Mesendoderm (in vitro differentiated cells): ENCODE measurements at regions not wholly inside any gene's neighbourhood (a gene's known extent, or its start where the extent isn't known, plus 50 kb on each side); places are given as distances from the start of the nearest gene placed in this dataset.
A peak's percentile ranks its signal among the peaks of the same experiment; 100 is the strongest.

ENCODE experiments used
- DNase-seq: peaks from one replicate; pipeline ENCODE4 v3.0.0; 2013
- H2AK5ac ChIP-seq: 2 replicates; pipeline ENCODE4 v1.6.1; 2013; ENCODE audit warnings: low read length, inconsistent platforms
- H2BK120ac ChIP-seq: 2 replicates; pipeline ENCODE4 v1.6.1; 2013; ENCODE audit warnings: low read depth, mild to moderate bottlenecking, low read length, moderate library complexity, mixed read lengths
- H2BK15ac ChIP-seq: replicated peaks from 2 replicates; pipeline ENCODE4 v1.6.1; 2013; ENCODE audit warnings: low read depth, mild to moderate bottlenecking, moderate library complexity
- H2BK5ac ChIP-seq: 2 replicates; pipeline ENCODE4 v1.6.1; 2013; ENCODE audit warnings: low read length, inconsistent platforms
- H3K18ac ChIP-seq: 2 replicates; pipeline ENCODE4 v1.6.1; 2013; ENCODE audit warnings: mild to moderate bottlenecking, low read length, mixed read lengths
- H3K23ac ChIP-seq: one replicate; pipeline ENCODE4 v1.6.1; 2013; ENCODE audit warnings: low read length
- H3K27ac ChIP-seq: 2 replicates; pipeline ENCODE4 v1.5.1; 2013; ENCODE audit warnings: low read depth, mild to moderate bottlenecking, inconsistent platforms, low read length, moderate library complexity
- H3K27me3 ChIP-seq: 2 replicates; pipeline ENCODE4 v1.6.1; 2013; ENCODE audit warnings: low read length, control low read depth, mild to moderate bottlenecking, inconsistent platforms; ENCODE audit not compliant: insufficient read depth, poor library complexity
- H3K36me3 ChIP-seq: 2 replicates; pipeline ENCODE4 v1.6.1; 2013; ENCODE audit warnings: low read length, inconsistent platforms; ENCODE audit not compliant: control insufficient read depth, insufficient read depth
- H3K4ac ChIP-seq: one replicate; pipeline ENCODE4 v1.6.1; 2013; ENCODE audit warnings: low read depth, mild to moderate bottlenecking, low read length, moderate library complexity
- H3K4me1 ChIP-seq: 2 replicates; pipeline ENCODE4 v1.6.1; 2013; ENCODE audit warnings: low read depth, low read length, inconsistent platforms; ENCODE audit not compliant: control insufficient read depth
- H3K4me2 ChIP-seq: 2 replicates; pipeline ENCODE4 v1.6.1; 2013; ENCODE audit warnings: low read length
- H3K4me3 ChIP-seq: 2 replicates; pipeline ENCODE4 v1.5.1; 2013; ENCODE audit warnings: mild to moderate bottlenecking, low read length
- H3K56ac ChIP-seq: one replicate; pipeline ENCODE4 v1.6.1; 2013; ENCODE audit warnings: low read length
- H3K79me1 ChIP-seq: 2 replicates; pipeline ENCODE4 v1.6.1; 2013; ENCODE audit warnings: low read length, inconsistent platforms
- H3K79me2 ChIP-seq: 2 replicates; pipeline ENCODE4 v1.6.1; 2013; ENCODE audit warnings: mild to moderate bottlenecking, low read length; ENCODE audit not compliant: control insufficient read depth, insufficient read depth
- H3K9ac ChIP-seq: 2 replicates; pipeline ENCODE4 v1.6.1; 2013; ENCODE audit warnings: low read length, inconsistent platforms
- H4K5ac ChIP-seq: one replicate; pipeline ENCODE4 v1.6.1; 2013; ENCODE audit warnings: low read length
- H4K8ac ChIP-seq: one replicate; pipeline ENCODE4 v1.6.1; 2013; ENCODE audit warnings: low read depth, mild to moderate bottlenecking, control low read depth, low read length, moderate library complexity
- WGBS: extraction: QIAGEN DNeasy Blood & Tissue Kit; methylation state at CpG from one replicate; pipeline ENCODE4 v1.1.7; 2013; ENCODE audit warnings: low lambda C conversion rate, missing lambda C conversion rate; ENCODE audit not compliant: insufficient coverage; ENCODE audit errors: extremely low coverage; 5-methylcytosine and 5-hydroxymethylcytosine counted together

DNA sequence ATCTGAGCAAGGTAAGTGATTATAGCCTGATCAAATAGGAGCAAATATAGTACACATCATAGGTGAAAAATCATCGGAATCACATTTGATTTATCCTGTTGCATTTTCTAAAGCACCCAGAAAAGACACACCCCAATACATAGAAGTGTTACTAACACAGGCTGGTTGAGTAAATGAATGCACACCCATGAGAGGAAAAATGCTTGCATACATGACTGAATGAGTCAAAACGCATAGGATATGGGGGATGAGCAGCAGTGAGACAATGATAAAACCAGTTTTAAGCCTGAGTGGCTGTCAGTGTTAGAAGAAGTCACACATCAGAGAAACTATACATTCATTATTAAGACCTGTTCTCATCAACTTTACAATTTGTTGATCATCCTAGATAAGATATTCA lies 449.6 kb upstream of the CDH20 start:
- H3K79me2 ChIP-seq = no peaks in the 10 kb centered on the region
- WGBS = no CpG with 5 or more reads among the region's 2 CpGs
- H3K56ac ChIP-seq = no peak overlapping the region
- H3K79me1 ChIP-seq = no peaks in the 10 kb centered on the region
- peaks cover 2% of the 10 kb centered on the region for H3K4me1 ChIP-seq
- no peak overlapping the region for H3K23ac ChIP-seq
- H4K8ac ChIP-seq = no peak overlapping the region
- H3K18ac ChIP-seq = no peak overlapping the region
- no peaks in the 10 kb centered on the region for H3K27me3 ChIP-seq
- H3K9ac ChIP-seq = no peak overlapping the region
- no peak overlapping the region for H3K4ac ChIP-seq
- H2BK120ac ChIP-seq = no peak overlapping the region
- no peak overlapping the region for H4K5ac ChIP-seq
- H2AK5ac ChIP-seq = no peak overlapping the region
- no peak overlapping the region for H2BK5ac ChIP-seq
- DNase-seq = no peak
- H2BK15ac ChIP-seq = no peak overlapping the region
- H3K4me2 ChIP-seq = no peak overlapping the region
- no peak overlapping the region for H3K4me3 ChIP-seq
- H3K36me3 ChIP-seq = no peaks in the 10 kb centered on the region
- H3K27ac ChIP-seq = no peak overlapping the region

DNA sequence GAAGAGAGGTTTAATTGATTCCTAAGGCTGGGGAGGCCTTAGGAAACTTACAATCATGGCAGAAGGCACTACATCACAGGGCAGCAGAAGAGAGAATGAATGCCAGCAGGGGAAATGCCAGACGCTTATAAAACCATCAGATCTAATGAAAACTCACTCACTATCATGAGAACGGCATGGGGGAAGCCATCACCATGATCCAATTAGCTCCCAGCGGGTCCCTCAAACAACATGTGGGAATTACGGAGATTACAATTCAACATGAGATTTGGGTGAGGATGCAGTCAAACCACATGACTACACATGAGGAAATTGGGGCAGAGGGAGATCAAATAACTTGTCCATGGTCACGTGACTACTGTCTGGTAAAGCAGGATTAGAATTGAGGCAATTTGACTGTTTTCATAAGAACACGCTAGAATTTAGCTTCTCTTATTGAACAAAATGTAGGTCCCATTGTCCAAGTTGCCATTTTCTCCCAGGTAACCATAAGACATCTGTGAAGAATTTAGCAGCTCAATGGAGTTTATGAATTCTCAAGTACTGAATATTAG lies 445.1 kb upstream of the CDH20 start:
- Histone ChIP-seq H3K56ac (no peak overlapping the region), H4K8ac (no peak overlapping the region), H3K27ac (no peak overlapping the region), H3K4me1 (peaks cover 2% of the 10 kb centered on the region), H3K79me2 (no peaks in the 10 kb centered on the region), H3K9ac (no peak overlapping the region), H3K36me3 (no peaks in the 10 kb centered on the region), H3K23ac (no peak overlapping the region), H4K5ac (no peak overlapping the region), H3K79me1 (no peaks in the 10 kb centered on the region), H3K27me3 (no peaks in the 10 kb centered on the region), H3K4me3 (no peak overlapping the region), H2BK5ac (no peak overlapping the region), H3K4me2 (no peak overlapping the region), H2BK120ac (no peak overlapping the region), H2BK15ac (no peak overlapping the region), H3K18ac (no peak overlapping the region), H2AK5ac (no peak overlapping the region), H3K4ac (no peak overlapping the region)
- WGBS = no CpG with 5 or more reads among the region's 6 CpGs
- peak; percentile 64 for DNase-seq

DNA sequence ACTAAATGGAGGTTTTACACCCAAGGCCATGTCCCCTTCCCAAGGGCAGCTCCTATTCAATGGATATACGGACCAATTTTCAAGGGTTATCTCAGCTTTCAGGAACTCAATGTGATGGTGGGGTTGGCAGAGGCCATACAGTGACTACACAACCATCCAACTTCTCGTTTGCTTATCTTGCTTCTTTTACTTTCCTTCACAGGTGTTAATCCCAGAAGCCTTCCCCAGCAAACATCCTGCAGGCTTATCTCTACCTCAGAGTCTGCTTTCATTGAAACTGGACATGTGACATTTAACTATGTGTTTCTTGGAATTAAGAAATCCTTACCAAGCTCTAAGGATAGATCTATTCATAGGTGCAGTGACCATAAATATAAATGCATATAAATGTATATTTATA lies 443.8 kb upstream of the CDH20 start:
- no peak overlapping the region for H3K18ac ChIP-seq
- H3K23ac ChIP-seq = no peak overlapping the region
- H3K4me1 ChIP-seq = peaks cover 2% of the 10 kb centered on the region
- H3K79me1 ChIP-seq = no peaks in the 10 kb centered on the region
- H3K4me3 ChIP-seq = no peak overlapping the region
- no peak overlapping the region for H2BK120ac ChIP-seq
- H3K36me3 ChIP-seq = no peaks in the 10 kb centered on the region
- peak; percentile 54 for DNase-seq
- no peak overlapping the region for H4K5ac ChIP-seq
- H3K4ac ChIP-seq = no peak overlapping the region
- H4K8ac ChIP-seq = no peak overlapping the region
- H2BK5ac ChIP-seq = no peak overlapping the region
- H3K79me2 ChIP-seq = no peaks in the 10 kb centered on the region
- no peak overlapping the region for H3K9ac ChIP-seq
- H2AK5ac ChIP-seq = no peak overlapping the region
- no peak overlapping the region for H3K4me2 ChIP-seq
- no peak overlapping the region for H3K27ac ChIP-seq
- no peaks in the 10 kb centered on the region for H3K27me3 ChIP-seq
- H2BK15ac ChIP-seq = no peak overlapping the region
- no peak overlapping the region for H3K56ac ChIP-seq
- no CpG with 5 or more reads among the region's 2 CpGs for WGBS

DNA sequence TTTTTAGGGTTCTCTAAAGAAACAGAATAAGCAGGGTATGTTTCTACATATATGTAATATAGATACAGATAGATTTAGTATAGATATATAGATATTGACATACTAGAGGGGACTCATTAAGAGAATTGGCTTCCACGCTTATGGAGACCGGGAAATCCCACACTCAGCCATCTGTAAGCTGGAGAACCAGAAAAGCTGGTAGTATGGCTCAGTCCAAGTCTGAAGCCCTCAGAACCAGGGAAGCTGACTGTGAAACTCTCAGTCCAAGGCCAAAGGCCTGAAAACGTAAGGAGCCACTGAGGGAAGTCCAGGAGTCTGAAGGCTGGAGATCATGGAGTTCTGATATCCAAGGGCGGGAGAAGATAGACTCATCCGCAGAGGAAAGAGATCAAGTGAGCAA lies 441.3 kb upstream of the CDH20 start:
- no peak overlapping the region for H2BK15ac ChIP-seq
- no peak for DNase-seq
- WGBS = no CpG with 5 or more reads among the region's 5 CpGs
- no peaks in the 10 kb centered on the region for H3K79me1 ChIP-seq
- H2BK5ac ChIP-seq = no peak overlapping the region
- no peak overlapping the region for H3K4me3 ChIP-seq
- no peaks in the 10 kb centered on the region for H3K79me2 ChIP-seq
- no peak overlapping the region for H3K18ac ChIP-seq
- no peak overlapping the region for H3K4me2 ChIP-seq
- H3K4me1 ChIP-seq = peaks cover 2% of the 10 kb centered on the region
- no peaks in the 10 kb centered on the region for H3K27me3 ChIP-seq
- no peak overlapping the region for H2BK120ac ChIP-seq
- H4K8ac ChIP-seq = no peak overlapping the region
- H2AK5ac ChIP-seq = no peak overlapping the region
- no peak overlapping the region for H3K27ac ChIP-seq
- no peak overlapping the region for H4K5ac ChIP-seq
- H3K56ac ChIP-seq = no peak overlapping the region
- H3K36me3 ChIP-seq = no peaks in the 10 kb centered on the region
- H3K23ac ChIP-seq = no peak overlapping the region
- H3K9ac ChIP-seq = no peak overlapping the region
- no peak overlapping the region for H3K4ac ChIP-seq

DNA sequence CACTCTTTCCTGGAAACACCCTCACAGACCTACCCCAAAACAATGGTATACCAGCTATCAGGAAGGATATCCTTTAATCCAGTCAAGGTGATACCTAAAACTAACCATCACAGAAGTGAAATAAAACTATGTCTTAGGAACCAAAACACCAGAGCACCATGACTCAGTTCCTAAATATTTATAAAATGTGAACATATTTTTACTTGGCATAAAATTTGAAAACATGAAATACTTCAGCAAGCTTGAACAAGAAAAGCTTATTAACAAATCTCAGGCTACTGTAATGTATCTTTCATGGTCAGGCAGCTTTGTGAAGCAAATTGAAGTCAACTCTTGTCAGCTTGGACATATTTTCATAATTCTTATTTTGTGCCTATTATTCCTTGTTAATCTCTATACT lies 440.8 kb upstream of the CDH20 start:
- H3K36me3 ChIP-seq = no peaks in the 10 kb centered on the region
- H3K4me1 ChIP-seq = peaks cover 2% of the 10 kb centered on the region
- no peak overlapping the region for H4K5ac ChIP-seq
- H3K56ac ChIP-seq = no peak overlapping the region
- no peak overlapping the region for H2AK5ac ChIP-seq
- no peak overlapping the region for H3K27ac ChIP-seq
- no peak for DNase-seq
- no peaks in the 10 kb centered on the region for H3K79me1 ChIP-seq
- no peak overlapping the region for H4K8ac ChIP-seq
- H2BK120ac ChIP-seq = no peak overlapping the region
- no peak overlapping the region for H3K4me2 ChIP-seq
- H3K4ac ChIP-seq = no peak overlapping the region
- no peaks in the 10 kb centered on the region for H3K27me3 ChIP-seq
- H2BK15ac ChIP-seq = no peak overlapping the region
- H3K18ac ChIP-seq = no peak overlapping the region
- no peak overlapping the region for H3K9ac ChIP-seq
- no peak overlapping the region for H3K4me3 ChIP-seq
- no peak overlapping the region for H2BK5ac ChIP-seq
- no peak overlapping the region for H3K23ac ChIP-seq
- H3K79me2 ChIP-seq = no peaks in the 10 kb centered on the region

DNA sequence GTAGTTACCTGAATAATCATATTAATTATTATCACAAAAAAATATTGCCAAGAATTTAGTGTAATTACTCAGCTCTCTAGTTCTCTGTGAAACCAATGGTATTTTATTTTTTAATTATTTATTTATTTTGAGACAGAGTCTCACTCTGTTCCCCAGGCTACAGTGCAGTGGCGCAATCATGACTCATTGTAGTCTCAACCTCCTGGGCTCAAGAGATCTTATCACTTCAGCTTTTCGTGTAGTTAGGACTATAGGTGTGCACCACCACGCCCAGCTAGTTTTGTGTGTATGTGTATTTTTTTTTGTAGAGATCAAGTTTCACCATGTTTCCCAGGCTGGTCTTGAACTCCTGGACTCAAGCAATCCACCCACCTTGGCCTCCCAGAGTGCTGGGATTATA lies 440.4 kb upstream of the CDH20 start:
- H3K18ac ChIP-seq = no peak overlapping the region
- no peaks in the 10 kb centered on the region for H3K36me3 ChIP-seq
- WGBS = no CpG with 5 or more reads among the region's 3 CpGs
- H3K79me2 ChIP-seq = no peaks in the 10 kb centered on the region
- no peaks in the 10 kb centered on the region for H3K27me3 ChIP-seq
- no peak overlapping the region for H3K56ac ChIP-seq
- no peaks in the 10 kb centered on the region for H3K79me1 ChIP-seq
- no peak for DNase-seq
- no peak overlapping the region for H2AK5ac ChIP-seq
- H2BK15ac ChIP-seq = no peak overlapping the region
- H2BK5ac ChIP-seq = no peak overlapping the region
- H3K4me3 ChIP-seq = no peak overlapping the region
- no peak overlapping the region for H2BK120ac ChIP-seq
- no peak overlapping the region for H4K8ac ChIP-seq
- no peak overlapping the region for H4K5ac ChIP-seq
- no peak overlapping the region for H3K4ac ChIP-seq
- H3K4me1 ChIP-seq = no peaks in the 10 kb centered on the region
- no peak overlapping the region for H3K9ac ChIP-seq
- no peak overlapping the region for H3K23ac ChIP-seq
- H3K27ac ChIP-seq = no peak overlapping the region
- no peak overlapping the region for H3K4me2 ChIP-seq
